Esophagus squamous epithelium (tissue), 4 donors: ENCODE measurements at regions not wholly inside any gene's neighbourhood (a gene's known extent, or its start where the extent isn't known, plus 50 kb on each side); places are given as distances from the start of the nearest gene placed in this dataset.

ENCODE experiments used
- POLR2A ChIP-seq, 4 donors: fragments of 450-650 bp; IDR thresholded peaks; one replicate each; pipeline ENCODE4 v1.6.1; 2017; ENCODE audit warnings: antibody characterized with exemption in 4 of 4, mild to moderate bottlenecking in 4 of 4, moderate library complexity in 3 of 4
- TF ChIP-seq, protein P1 (sequence below), 6 experiments: fragments of 450-650 bp in 4 of 6; fragments of 200-600 bp in 2 of 6; sonication (generic) in 2 of 6; IDR thresholded peaks; one replicate each; pipeline ENCODE4 v1.5.1; 2016 to 2019; ENCODE audit warnings: antibody characterized with exemption in 6 of 6, mild to moderate bottlenecking in 4 of 6, moderate library complexity in 4 of 6

DNA sequence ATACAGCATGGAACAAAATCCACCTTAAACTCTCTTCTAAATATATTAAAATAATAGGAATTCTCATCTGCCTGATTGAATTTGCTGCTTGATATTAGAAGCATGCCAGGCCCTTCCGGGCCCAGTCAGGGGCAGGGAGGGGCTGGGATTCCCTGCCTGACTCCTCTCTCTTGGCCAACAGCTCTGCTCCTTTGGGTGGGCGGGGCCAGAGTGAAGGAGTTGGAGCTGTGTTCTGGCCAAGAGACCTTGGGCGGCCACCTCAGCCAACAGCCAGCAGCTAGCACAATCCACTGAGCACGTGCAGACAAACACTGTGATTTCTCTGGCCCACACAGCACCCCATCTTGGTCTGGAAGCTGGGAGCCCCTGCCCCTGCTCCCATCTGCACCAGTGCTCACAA is 140.3 kb downstream of the PJA1 start:
- TF ChIP-seq, protein P1, sequence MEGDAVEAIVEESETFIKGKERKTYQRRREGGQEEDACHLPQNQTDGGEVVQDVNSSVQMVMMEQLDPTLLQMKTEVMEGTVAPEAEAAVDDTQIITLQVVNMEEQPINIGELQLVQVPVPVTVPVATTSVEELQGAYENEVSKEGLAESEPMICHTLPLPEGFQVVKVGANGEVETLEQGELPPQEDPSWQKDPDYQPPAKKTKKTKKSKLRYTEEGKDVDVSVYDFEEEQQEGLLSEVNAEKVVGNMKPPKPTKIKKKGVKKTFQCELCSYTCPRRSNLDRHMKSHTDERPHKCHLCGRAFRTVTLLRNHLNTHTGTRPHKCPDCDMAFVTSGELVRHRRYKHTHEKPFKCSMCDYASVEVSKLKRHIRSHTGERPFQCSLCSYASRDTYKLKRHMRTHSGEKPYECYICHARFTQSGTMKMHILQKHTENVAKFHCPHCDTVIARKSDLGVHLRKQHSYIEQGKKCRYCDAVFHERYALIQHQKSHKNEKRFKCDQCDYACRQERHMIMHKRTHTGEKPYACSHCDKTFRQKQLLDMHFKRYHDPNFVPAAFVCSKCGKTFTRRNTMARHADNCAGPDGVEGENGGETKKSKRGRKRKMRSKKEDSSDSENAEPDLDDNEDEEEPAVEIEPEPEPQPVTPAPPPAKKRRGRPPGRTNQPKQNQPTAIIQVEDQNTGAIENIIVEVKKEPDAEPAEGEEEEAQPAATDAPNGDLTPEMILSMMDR (IDR thresholded peaks at IDR 0.05): no peak
- TF ChIP-seq POLR2A (IDR thresholded peaks at IDR 0.05): no peak
